ENCODE measurements at regions not wholly inside any gene's neighbourhood (a gene's known extent, or its start where the extent isn't known, plus 50 kb on each side); places are given as distances from the start of the nearest gene placed in this dataset.

GRCh38 chr4:7131498-7132031, 60.8 kb upstream of the SORCS2 start:
- 61 to 65% (median 64%) methylated on average over 3 of the region's 3 CpGs for WGBS, 3 donors
- H3K27ac ChIP-seq: no peak overlapping the region
- no peak for DNase-seq
- no peak overlapping the region for H3K4me3 ChIP-seq
- intact Hi-C loops (cut with DNase I): no loop called here
- peaks cover 7% of the 10 kb centered on the region for H3K4me1 ChIP-seq (ENCODE audit: insufficient read depth)
- H3K27me3 ChIP-seq: no peaks in the 10 kb centered on the region
- TF ChIP-seq, protein P1, sequence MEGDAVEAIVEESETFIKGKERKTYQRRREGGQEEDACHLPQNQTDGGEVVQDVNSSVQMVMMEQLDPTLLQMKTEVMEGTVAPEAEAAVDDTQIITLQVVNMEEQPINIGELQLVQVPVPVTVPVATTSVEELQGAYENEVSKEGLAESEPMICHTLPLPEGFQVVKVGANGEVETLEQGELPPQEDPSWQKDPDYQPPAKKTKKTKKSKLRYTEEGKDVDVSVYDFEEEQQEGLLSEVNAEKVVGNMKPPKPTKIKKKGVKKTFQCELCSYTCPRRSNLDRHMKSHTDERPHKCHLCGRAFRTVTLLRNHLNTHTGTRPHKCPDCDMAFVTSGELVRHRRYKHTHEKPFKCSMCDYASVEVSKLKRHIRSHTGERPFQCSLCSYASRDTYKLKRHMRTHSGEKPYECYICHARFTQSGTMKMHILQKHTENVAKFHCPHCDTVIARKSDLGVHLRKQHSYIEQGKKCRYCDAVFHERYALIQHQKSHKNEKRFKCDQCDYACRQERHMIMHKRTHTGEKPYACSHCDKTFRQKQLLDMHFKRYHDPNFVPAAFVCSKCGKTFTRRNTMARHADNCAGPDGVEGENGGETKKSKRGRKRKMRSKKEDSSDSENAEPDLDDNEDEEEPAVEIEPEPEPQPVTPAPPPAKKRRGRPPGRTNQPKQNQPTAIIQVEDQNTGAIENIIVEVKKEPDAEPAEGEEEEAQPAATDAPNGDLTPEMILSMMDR (IDR thresholded peaks at IDR 0.05): no peak
- no peak for TF ChIP-seq EP300 (IDR thresholded peaks at IDR 0.05)
- TF ChIP-seq POLR2A (IDR thresholded peaks at IDR 0.05): no peak
- no peaks in the 10 kb centered on the region for H3K36me3 ChIP-seq
- no peaks in the 10 kb centered on the region for H3K9me3 ChIP-seq

GRCh38 chr4:7130621-7131211, 61.6 kb upstream of the SORCS2 start:
- WGBS, 3 donors: 85 to 92% (median 89%) methylated on average over 5 of the region's 5 CpGs
- DNase-seq: no peak
- intact Hi-C loops (cut with DNase I): no loop called here

GRCh38 chr4:7129871-7130620, 62.2 kb upstream of the GRPEL1 start:
- DNase-seq: no peak
- H3K36me3 ChIP-seq: no peaks in the 10 kb centered on the region
- 83 to 87% (median 86%) methylated on average over 24 to 28 of the region's 28 CpGs for WGBS, 3 donors
- H3K9me3 ChIP-seq: no peaks in the 10 kb centered on the region
- H3K27me3 ChIP-seq: no peaks in the 10 kb centered on the region
- peaks cover 2% of the 10 kb centered on the region for H3K4me1 ChIP-seq (ENCODE audit: insufficient read depth)
- no peak overlapping the region for H3K4me3 ChIP-seq
- no peak for TF ChIP-seq POLR2A (IDR thresholded peaks at IDR 0.05)
- TF ChIP-seq, protein P1 (IDR thresholded peaks at IDR 0.05): no peak
- TF ChIP-seq EP300 (IDR thresholded peaks at IDR 0.05): no peak
- intact Hi-C loops (cut with DNase I): no loop called here
- H3K27ac ChIP-seq: no peak overlapping the region

More at GRCh38 chr4:7130621-7131211, 61.6 kb upstream of the SORCS2 start:
- Histone ChIP-seq H3K4me1 (ENCODE audit: insufficient read depth) (peaks cover 7% of the 10 kb centered on the region), H3K27me3 (no peaks in the 10 kb centered on the region), H3K9me3 (no peaks in the 10 kb centered on the region), H3K27ac (no peak overlapping the region), H3K4me3 (no peak overlapping the region), H3K36me3 (no peaks in the 10 kb centered on the region)
- TF ChIP-seq, protein P1 (IDR thresholded peaks at IDR 0.05): no peak
- no peak for TF ChIP-seq EP300 (IDR thresholded peaks at IDR 0.05)
- no peak for TF ChIP-seq POLR2A (IDR thresholded peaks at IDR 0.05)

- no peaks in the 10 kb centered on the region for H3K36me3 ChIP-seq
- TF ChIP-seq, protein P1 (IDR thresholded peaks at IDR 0.05): no peak
- TF ChIP-seq POLR2A (IDR thresholded peaks at IDR 0.05) (no peak), EP300 (IDR thresholded peaks at IDR 0.05) (no peak)
- no peak for DNase-seq
- 88 to 92% (median 92%) methylated on average over 12 of the region's 12 CpGs for WGBS, 3 donors
- intact Hi-C loops (cut with DNase I): no loop called here
- no peak overlapping the region for H3K4me3 ChIP-seq
- H3K27ac ChIP-seq: no peak overlapping the region
- H3K4me1 ChIP-seq (ENCODE audit: insufficient read depth): peaks cover 2% of the 10 kb centered on the region
- H3K9me3 ChIP-seq: no peaks in the 10 kb centered on the region
- no peaks in the 10 kb centered on the region for H3K27me3 ChIP-seq
Measured at GRCh38 chr4:7128644-7129043, 60.8 kb upstream of the GRPEL1 start.
